H1 (cell line): ENCODE measurements at regions not wholly inside any gene's neighbourhood (a gene's known extent, or its start where the extent isn't known, plus 50 kb on each side); places are given as distances from the start of the nearest gene placed in this dataset.

ENCODE experiments used
- CEBPB ChIP-seq: IDR thresholded peaks from 2 replicates; pipeline ENCODE4 v1.6.1; 2012; ENCODE audit warnings: low read depth, low read length
- EP300 ChIP-seq, 2 experiments: IDR thresholded peaks; 1 replicate in 1 of 2; 2 replicates in 1 of 2; pipeline ENCODE4 v1.6.1; 2011 to 2012; ENCODE audit warnings: low read depth in 2 of 2, low read length in 2 of 2, mild to moderate bottlenecking in 2 of 2, borderline replicate concordance in 1 of 2, inconsistent platforms in 1 of 2, moderate library complexity in 1 of 2
- TF ChIP-seq, protein P1 (sequence below): IDR thresholded peaks from 2 replicates; pipeline ENCODE4 v1.6.1; 2011; ENCODE audit warnings: low read depth, mild to moderate bottlenecking, low read length; ENCODE audit not compliant: insufficient read depth
- TF ChIP-seq, protein P2 (sequence below): IDR thresholded peaks from 2 replicates; pipeline ENCODE4 v1.6.1; 2012; ENCODE audit warnings: inconsistent platforms

DNA sequence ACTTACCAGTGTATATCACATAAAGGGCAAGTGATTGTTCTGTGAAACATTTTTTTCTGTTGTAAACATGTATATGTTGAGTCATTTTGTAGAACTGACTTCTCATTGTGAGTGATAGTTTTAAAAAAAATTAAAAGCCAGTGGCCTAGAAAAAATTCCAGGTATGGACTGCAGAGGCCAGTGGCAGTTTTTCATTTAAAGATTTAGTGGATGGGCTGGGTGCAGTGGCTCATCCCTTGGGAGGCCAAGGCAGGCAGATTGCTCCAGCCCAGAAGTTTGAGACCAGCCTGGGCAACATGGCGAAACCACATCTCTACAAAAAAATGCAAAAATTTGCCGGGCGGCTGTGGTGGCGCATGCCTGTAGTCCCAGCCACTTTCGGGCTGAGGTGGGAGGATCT lies 84.7 kb upstream of the MDM1 start (continued):
- no peak for TF ChIP-seq EP300 (IDR thresholded peaks at IDR 0.05; ENCODE audit: borderline replicate concordance in 1 of 2, low read depth in 2 of 2, low read length in 2 of 2)
- TF ChIP-seq, protein P1, sequence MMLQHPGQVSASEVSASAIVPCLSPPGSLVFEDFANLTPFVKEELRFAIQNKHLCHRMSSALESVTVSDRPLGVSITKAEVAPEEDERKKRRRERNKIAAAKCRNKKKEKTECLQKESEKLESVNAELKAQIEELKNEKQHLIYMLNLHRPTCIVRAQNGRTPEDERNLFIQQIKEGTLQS, result no peak
- TF ChIP-seq CEBPB, result no peak
- TF ChIP-seq, protein P2, sequence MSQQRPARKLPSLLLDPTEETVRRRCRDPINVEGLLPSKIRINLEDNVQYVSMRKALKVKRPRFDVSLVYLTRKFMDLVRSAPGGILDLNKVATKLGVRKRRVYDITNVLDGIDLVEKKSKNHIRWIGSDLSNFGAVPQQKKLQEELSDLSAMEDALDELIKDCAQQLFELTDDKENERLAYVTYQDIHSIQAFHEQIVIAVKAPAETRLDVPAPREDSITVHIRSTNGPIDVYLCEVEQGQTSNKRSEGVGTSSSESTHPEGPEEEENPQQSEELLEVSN, result no peak
